ENCODE measurements at regions not wholly inside any gene's neighbourhood (a gene's known extent, or its start where the extent isn't known, plus 50 kb on each side); places are given as distances from the start of the nearest gene placed in this dataset.
A peak's percentile ranks its signal among the peaks of the same experiment; 100 is the strongest.

DNA sequence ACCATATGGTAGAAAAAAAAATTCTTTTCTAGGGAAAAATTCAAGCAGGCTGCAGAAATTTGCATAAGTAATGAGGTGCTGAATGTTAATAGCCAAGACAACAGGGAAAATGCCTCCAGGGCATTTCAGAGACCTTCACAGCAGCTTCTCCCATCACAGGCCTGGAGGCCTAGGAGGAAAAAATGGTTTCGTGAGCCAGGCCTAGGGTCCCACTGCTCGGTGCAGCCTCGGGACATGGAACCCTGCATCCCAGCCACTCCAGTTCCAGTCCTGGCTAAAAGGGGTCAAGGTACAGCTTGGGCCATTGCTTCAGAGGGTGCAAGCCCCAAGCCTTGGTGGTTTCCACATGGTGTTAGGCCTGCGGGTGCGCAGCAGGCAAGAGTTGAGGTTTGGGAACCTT lies 436.0 kb upstream of the SMC2 start:
- no peak for DNase-seq

- no peak for DNase-seq
These were observed 433.3 kb upstream of the SMC2 start for GRCh38 chr9:103660830-103661229.

- DNase-seq: no peak
These were observed 432.4 kb upstream of the SMC2 start for GRCh38 chr9:103661663-103662062.

- DNase-seq: no peak
These were observed 424.8 kb upstream of the SMC2 start for GRCh38 chr9:103669296-103669695.

DNA sequence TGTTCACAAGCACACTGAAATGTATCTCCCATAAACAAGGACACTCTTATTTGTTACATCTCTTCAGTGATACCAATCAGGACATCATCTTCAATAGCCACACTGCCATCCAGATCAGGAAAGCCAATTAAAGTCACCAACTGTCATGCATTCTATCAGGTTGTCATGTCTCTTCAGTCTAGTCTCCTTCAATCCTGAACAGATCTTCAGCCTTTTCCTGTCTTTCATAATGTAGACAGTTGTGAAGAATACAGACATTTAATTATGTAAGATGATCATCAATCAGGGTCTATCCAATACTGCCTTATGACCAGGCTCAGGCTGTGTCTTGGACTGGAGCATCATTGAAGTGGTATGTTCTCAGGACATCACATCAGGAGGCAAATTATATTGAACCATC lies 419.8 kb upstream of the SMC2 start:
- DNase-seq: no peak

DNA sequence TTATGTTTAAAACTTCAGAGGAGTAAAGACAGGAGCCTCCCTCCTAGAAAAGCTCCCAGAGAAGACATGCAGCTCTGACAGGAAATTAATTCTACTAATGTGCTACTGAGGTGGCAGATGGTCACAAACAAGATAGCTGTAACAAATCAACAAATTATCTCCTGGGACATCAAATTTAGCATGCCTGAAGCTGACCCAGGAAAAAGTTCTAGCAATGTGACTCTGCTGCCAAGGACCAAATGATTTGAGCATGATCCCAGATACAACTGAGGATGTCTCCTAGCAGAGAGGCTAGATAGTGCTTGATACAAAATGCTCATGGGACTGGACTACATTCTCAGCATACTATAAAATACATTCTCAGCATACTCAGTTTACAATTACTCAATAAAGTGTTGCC lies 413.5 kb upstream of the SMC2 start:
- no peak for DNase-seq

GRCh38 chr9:103681435-103681834 lies 412.7 kb upstream of the SMC2 start:
- no peak for DNase-seq

- no peak for DNase-seq
These were observed 393.7 kb upstream of the SMC2 start for GRCh38 chr9:103700195-103700962.

- DNase-seq: no peak
These were observed 391.5 kb upstream of the SMC2 start for GRCh38 chr9:103702572-103702971.

GRCh38 chr9:103707181-103707580 lies 386.9 kb upstream of the SMC2 start:
- DNase-seq: no peak

- DNase-seq: no peak
These were observed 384.7 kb upstream of the SMC2 start for GRCh38 chr9:103709366-103709765.

GRCh38 chr9:103713631-103714030 lies 380.5 kb upstream of the SMC2 start:
- DNase-seq: no peak

DNA sequence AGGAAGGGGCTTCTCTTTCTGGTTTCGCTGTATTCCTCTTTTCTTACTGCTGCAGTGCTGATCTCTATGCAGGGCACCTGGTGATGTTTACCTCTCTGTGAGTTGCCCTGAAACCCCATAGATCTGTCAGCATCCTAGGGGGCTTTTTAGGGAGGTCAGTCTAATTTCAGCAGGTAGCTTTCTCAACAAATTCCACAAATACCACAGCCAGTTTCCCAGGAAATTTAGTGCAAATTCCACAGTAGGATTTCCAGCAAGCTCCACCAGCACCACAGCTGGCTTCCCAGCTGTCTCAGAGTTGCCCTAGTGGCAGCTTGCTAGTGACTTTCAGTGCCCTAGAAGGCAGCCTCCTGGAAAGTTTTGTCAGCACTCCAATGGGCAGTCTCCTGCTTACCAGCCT lies 379.1 kb upstream of the SMC2 start:
- no peak for DNase-seq

- no peak for DNase-seq
These were observed 373.1 kb upstream of the SMC2 start for GRCh38 chr9:103721056-103721455.

- no peak for DNase-seq
These were observed 363.2 kb upstream of the SMC2 start for GRCh38 chr9:103730866-103731265.

DNA sequence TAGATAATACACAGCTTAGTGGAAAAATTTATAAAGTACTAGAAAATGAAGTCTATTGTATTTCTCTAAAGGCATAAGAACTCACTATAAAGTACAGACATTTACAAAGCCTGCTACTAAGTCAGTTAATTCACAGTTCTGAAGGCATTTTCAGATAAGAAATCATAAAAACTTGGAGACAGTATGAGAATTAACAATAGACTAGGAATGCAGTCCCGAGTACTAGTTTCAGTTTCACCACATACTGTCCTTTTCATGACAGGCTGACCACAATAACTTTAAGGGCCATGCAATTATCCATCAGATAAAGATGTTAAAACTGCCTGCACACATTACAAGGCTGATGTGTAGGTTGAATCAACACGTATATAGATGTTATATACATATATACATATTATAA lies 362.6 kb upstream of the SMC2 start:
- no peak for DNase-seq

GRCh38 chr9:103734471-103734870 lies 359.6 kb upstream of the SMC2 start:
- DNase-seq: no peak

DNA sequence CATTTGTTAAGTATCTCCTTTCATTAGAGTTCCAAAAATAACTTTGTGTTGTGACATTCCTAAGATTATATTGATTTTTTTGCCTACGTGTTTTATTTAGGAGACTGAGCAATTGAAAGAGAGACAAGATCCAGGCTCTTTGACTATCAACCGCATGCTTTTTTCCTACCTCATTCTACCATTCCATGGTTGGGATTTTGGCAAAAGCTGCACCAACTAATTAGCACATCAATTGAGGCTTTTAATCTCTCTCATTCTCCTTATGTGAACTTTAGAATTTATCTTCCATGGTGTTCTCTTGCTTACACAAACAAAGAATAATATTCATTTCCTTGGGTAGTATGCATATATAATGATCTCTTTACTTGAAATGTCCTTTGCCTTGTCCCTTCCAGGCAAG lies 338.7 kb upstream of the SMC2 start:
- no peak for DNase-seq

DNA sequence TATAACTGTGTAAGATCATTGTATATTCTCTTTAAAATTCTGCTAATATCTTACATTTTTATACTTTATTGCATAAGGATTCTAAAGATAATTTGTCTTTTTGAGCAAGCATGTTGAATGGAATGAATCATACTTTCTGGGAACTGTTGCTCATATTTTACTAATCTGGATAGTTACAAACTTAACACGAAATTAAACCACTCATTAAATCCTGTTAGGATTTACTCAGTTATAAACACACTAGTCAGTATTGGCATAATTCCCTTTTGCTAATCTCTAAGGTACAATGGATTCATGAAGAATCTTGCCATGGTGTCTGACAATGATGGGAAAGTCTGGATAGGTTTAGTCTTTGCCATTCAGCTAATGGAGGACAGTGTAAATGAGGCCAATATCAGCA lies 338.1 kb upstream of the SMC2 start:
- no peak for DNase-seq

DNA sequence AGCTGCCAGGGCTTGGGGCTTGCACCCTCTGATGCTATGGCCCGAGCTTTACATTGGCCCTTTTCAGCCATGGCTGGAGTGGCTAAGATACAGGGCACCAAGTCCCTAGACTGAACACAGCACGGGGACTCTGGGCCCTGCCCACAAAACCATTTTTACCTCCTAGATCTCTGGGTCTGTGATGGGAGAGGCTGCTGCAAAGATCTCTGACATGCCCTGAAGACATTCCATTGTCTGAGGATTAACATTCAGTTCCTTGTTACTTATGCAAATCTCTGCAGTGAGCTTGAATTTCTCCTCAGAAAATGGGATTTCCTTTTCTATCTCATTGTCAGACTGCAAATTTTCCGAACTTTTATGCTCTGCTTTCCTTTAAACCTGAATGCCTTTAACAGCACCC lies 337.0 kb upstream of the SMC2 start:
- DNase-seq: no peak

- DNase-seq: no peak
These were observed 332.6 kb upstream of the SMC2 start for GRCh38 chr9:103761466-103761865.

GRCh38 chr9:103789686-103790085 lies 304.4 kb upstream of the SMC2 start:
- peak; percentile 9 for DNase-seq

GRCh38 chr9:103798620-103799019 lies 295.5 kb upstream of the SMC2 start:
- peak; percentile 17 for DNase-seq

GRCh38 chr9:103799959-103800358 lies 294.1 kb upstream of the SMC2 start:
- no peak for DNase-seq

DNA sequence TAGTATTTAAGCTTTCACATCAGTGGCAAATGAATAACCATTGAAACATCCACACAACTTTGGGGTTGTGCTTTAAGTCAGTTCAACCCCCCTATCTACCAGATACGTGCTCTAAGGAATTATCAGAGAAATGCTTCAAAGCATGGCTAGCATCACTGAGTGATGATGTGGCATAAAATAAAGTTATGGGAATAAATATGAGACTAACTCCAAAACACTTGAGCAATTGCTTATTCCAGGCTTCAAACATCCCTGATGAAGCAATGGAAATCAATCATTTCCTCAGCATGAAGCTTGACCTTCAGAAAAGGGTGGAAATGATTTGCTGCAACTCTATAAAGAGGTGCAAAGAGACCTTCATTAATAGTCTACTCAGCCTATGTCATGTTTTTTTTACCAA lies 292.0 kb upstream of the SMC2 start:
- no peak for DNase-seq

Data from CD4-positive, alpha-beta T cell treated with Interleukin-17A for 1 hour (primary cell).